Astrocyte (in vitro differentiated cells and primary cell): ENCODE measurements at regions not wholly inside any gene's neighbourhood (a gene's known extent, or its start where the extent isn't known, plus 50 kb on each side); places are given as distances from the start of the nearest gene placed in this dataset.
A peak's percentile ranks its signal among the peaks of the same experiment; 100 is the strongest.
"Not testable (repeated sequence)": the region's sequence is repeated elsewhere in the genome, so short reads cannot be mapped to it uniquely, and the experiment has no call there.

ENCODE experiments used
- DNase-seq: peaks from one replicate; pipeline ENCODE4 v3.0.0-alpha.2; 2010; ENCODE audit warnings: low read depth
- FAIRE-seq: peaks from 2 replicates; lab custom pipeline; 2011; peaks lifted over from hg19 to GRCh38; lab: Jason Lieb, UNC
- H2AFZ ChIP-seq: 2 replicates; pipeline ENCODE4 v1.6.0; 2012; ENCODE audit warnings: low read depth, low read length, inconsistent platforms
- H3K27ac ChIP-seq: 2 replicates; pipeline ENCODE4 v1.5.1; 2011; ENCODE audit warnings: low read depth, low read length, inconsistent platforms
- H3K27me3 ChIP-seq: 2 replicates; pipeline ENCODE4 v1.6.0; 2011; ENCODE audit warnings: low read length, inconsistent platforms; ENCODE audit not compliant: insufficient read depth
- H3K36me3 ChIP-seq: 2 replicates; pipeline ENCODE4 v1.5.1; 2011; ENCODE audit warnings: low read length, inconsistent platforms; ENCODE audit not compliant: insufficient read depth
- H3K4me1 ChIP-seq: 2 replicates; pipeline ENCODE4 v1.5.1; 2011; ENCODE audit warnings: low read length, inconsistent platforms; ENCODE audit not compliant: insufficient read depth
- H3K4me2 ChIP-seq: 2 replicates; pipeline ENCODE4 v1.6.0; 2012; ENCODE audit warnings: low read length, inconsistent platforms
- H3K4me3 ChIP-seq: 2 replicates; pipeline ENCODE4 v1.5.1; 2011; ENCODE audit warnings: low read depth, mild to moderate bottlenecking, low read length, inconsistent platforms; ENCODE audit not compliant: insufficient read depth
- H3K79me2 ChIP-seq: 2 replicates; pipeline ENCODE4 v1.6.0; 2012; ENCODE audit warnings: mild to moderate bottlenecking, low read length, inconsistent platforms; ENCODE audit not compliant: insufficient read depth
- H3K9ac ChIP-seq: 2 replicates; pipeline ENCODE4 v1.6.0; 2012; ENCODE audit warnings: mild to moderate bottlenecking, low read length, inconsistent platforms
- H3K9me3 ChIP-seq: 2 replicates; pipeline ENCODE4 v1.5.1; 2012; ENCODE audit warnings: low read depth, mild to moderate bottlenecking, low read length, inconsistent platforms; ENCODE audit not compliant: insufficient read depth
- H4K20me1 ChIP-seq: 2 replicates; pipeline ENCODE4 v1.6.0; 2012; ENCODE audit warnings: low read length, inconsistent platforms; ENCODE audit not compliant: insufficient read depth
- H3K27ac Mint-ChIP-seq: one replicate; pipeline ENCODE4 v1.8.0; 2021; ENCODE audit warnings: mild to moderate bottlenecking, mixed read lengths; ENCODE audit not compliant: unreplicated experiment
- H3K27me3 Mint-ChIP-seq: one replicate; pipeline ENCODE4 v1.8.0; 2021; ENCODE audit warnings: low read depth, mixed read lengths; ENCODE audit not compliant: unreplicated experiment
- H3K36me3 Mint-ChIP-seq: one replicate; pipeline ENCODE4 v1.8.0; 2021; ENCODE audit warnings: low read depth, mixed read lengths; ENCODE audit not compliant: unreplicated experiment
- H3K4me1 Mint-ChIP-seq: one replicate; pipeline ENCODE4 v1.8.0; 2021; ENCODE audit warnings: low read depth, mixed read lengths; ENCODE audit not compliant: unreplicated experiment
- H3K4me3 Mint-ChIP-seq: one replicate; pipeline ENCODE4 v1.8.0; 2021; ENCODE audit warnings: mild to moderate bottlenecking, moderate library complexity, mixed read lengths; ENCODE audit not compliant: unreplicated experiment
- H3K9me3 Mint-ChIP-seq: one replicate; pipeline ENCODE4 v1.8.0; 2021; ENCODE audit warnings: mild to moderate bottlenecking, mixed read lengths; ENCODE audit not compliant: unreplicated experiment

DNA sequence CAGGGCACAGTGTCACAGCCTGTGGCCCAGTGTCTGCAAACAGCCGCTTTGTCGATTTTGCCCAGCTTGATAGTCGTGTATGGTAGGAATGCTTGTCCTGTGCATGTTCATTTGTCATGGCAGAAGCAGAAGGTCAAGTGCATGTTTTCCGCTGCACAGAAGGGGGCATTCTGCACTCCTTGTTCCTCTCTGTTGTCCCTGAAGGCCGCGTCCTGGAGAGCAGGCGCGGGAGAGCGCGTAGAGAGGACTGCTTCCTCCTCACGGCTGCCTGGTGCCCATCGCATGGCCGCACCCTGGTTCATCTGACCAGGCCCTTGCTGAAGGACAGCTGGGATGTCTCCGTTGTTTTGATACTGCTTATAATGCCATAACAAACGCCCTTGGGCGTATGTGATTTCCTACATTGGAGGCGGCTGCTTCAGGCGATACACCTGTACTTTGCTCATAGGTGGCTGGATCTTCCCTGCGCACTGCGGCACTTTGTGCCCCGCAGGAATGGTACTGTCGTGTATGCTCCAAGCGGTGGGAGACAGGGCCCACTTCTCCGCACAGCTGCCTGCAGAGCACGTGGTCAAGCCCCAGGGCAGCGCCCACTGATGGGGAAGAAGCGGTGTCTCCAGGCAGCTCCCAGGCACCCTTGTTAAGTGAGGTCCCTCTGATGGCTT lies 63.5 kb upstream of the LRPAP1 start:
- H3K36me3 Mint-ChIP-seq, DNase-seq, FAIRE-seq, H3K4me2 ChIP-seq, H3K4me3 ChIP-seq, H3K79me2 ChIP-seq, H3K4me1 Mint-ChIP-seq, H3K9me3 ChIP-seq, H3K9me3 Mint-ChIP-seq, H4K20me1 ChIP-seq, H3K4me3 Mint-ChIP-seq, H3K27ac ChIP-seq, H3K4me1 ChIP-seq, H2AFZ ChIP-seq, H3K27me3 ChIP-seq, H3K9ac ChIP-seq, H3K27ac Mint-ChIP-seq, H3K36me3 ChIP-seq: not testable (repeated sequence)
- peaks cover 29% of the 10 kb centered on the region for H3K27me3 Mint-ChIP-seq

DNA sequence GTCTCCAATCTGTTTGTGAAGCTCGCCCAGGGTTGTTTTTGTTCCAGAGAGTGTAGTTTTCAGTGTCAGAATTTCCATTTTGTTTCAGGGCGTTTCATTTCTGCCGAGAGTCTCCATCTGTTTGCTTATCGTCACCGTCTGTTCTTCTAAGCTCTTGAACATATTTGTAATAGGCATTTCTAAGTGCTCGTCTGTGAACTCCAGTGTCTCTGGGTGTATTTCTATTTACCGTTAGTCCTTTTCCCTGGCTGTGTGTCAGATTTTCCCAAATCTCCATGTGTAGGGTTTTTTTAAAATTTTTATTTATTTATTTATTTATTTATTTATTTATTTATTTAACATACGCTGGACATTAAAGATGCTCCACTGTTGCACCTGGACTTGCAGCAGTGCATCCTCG lies 62.5 kb upstream of the LRPAP1 start:
- not testable (repeated sequence) for H3K79me2 ChIP-seq, H2AFZ ChIP-seq, H3K36me3 ChIP-seq, H3K27me3 ChIP-seq, FAIRE-seq, H3K27ac ChIP-seq, H3K4me3 ChIP-seq, H3K4me1 Mint-ChIP-seq, H3K9me3 ChIP-seq, H3K9me3 Mint-ChIP-seq, H3K36me3 Mint-ChIP-seq, DNase-seq, H3K4me2 ChIP-seq, H3K9ac ChIP-seq, H3K4me1 ChIP-seq, H3K27ac Mint-ChIP-seq, H4K20me1 ChIP-seq, H3K4me3 Mint-ChIP-seq
- peaks cover 38% of the 10 kb centered on the region for H3K27me3 Mint-ChIP-seq

DNA sequence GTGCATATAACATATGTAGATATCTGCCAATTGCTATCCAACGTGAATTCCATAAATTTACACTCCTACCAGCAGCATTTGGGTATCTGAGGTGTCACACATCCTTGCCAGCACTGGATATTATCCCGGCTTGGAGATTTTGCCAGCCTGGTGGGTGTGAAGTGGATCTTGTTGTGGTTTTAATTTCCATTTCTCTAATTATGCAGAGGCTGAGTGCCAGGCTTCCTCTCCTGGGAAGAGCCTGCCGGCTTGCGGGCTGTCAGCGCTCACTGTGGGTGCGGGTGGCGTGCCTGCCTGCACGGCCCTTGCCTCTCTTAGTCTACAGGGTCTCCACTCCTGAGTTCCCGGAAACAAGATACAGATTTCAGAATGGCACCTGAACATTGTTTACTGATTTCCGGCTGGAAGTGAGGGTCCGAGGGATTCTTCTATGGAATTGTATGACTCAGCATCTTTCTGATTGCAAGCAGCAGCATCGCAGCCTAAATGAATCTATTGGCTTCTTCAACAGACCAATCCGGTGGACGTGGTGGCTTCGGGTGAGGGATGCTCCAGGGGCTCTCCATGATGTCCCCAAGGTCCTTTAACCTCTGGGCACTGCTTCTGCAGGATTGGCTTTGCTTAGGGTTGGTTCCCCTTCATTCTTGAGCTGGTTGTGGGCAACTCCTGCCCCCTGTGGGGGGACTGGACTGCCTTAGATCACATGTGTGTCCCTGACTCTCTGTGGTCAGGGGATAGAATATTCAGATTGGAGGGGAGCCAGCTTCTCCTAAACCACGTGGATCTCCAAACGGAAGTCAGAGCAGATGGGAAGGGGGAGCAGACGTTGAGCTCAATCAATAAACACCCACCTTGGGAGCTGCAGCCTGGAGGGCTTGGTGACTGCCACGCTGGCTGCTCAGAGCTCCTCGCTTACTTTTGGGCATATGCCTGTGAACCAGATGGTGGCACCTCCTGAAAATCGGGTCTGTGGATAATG lies 58.0 kb upstream of the LRPAP1 start:
- not testable (repeated sequence) for H3K4me2 ChIP-seq, FAIRE-seq, H2AFZ ChIP-seq, H3K4me3 Mint-ChIP-seq, H3K9me3 Mint-ChIP-seq, H3K27ac ChIP-seq, DNase-seq, H3K9ac ChIP-seq, H3K4me1 ChIP-seq, H3K36me3 ChIP-seq, H3K27me3 ChIP-seq, H4K20me1 ChIP-seq, H3K79me2 ChIP-seq, H3K4me3 ChIP-seq, H3K4me1 Mint-ChIP-seq, H3K36me3 Mint-ChIP-seq, H3K9me3 ChIP-seq
- Mint-ChIP-seq H3K27me3 (peaks cover 42% of the 10 kb centered on the region), H3K27ac (peak overlapping the region; percentile 26)

DNA sequence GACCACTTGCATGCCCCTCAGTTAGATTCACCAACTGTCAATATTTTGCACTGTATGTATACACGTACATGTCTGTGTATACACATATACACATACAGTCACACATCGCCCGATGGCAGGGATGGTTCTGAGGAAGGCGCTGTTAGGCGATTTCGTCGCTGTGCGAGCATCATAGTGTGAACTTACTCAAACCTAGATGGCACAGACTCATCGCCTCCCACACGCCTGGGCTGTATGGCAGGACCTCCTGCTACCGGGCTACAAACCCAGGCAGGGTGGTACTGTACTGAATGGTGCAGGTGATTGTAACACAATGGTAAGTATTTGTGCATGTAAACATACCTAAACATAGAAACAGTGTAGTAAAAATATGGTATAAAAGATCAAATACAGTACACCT lies 57.2 kb upstream of the LRPAP1 start:
- H3K27me3 ChIP-seq, H3K27ac ChIP-seq, H3K36me3 Mint-ChIP-seq: not testable (repeated sequence)

DNA sequence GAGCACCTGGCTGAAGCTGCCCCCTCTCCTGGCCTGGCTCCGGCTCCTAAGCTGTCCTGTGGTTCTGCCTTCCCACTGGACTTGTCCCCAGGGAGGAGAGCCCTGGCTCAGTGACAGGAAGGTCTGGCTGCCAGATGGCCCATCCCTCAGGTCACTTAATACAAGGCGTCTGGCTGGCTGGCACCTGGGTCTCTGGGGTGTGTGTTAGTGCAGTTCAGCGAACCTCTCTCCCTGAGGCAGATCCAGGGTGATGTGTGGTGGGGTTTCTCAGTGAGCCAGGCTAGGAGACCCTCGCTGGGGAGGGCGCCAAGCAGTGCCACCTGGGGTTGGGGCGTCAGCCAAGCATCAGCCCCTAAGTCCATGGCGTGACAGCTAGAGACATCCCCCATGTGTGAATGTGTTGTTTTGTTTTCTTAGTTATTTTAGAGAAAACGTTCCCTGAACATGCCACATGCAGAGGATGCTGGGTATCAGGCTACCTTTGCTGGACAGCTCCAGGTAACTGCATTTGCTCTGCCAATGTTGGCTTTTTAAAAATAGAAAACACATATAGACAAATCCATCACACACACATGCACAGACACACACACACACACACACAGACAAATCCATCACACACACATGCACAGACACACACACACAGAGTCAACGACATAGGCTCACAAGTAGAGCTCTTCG lies 56.4 kb upstream of the LRPAP1 start:
- peaks cover 34% of the 10 kb centered on the region for H3K27me3 Mint-ChIP-seq
- not testable (repeated sequence) for H3K36me3 Mint-ChIP-seq, DNase-seq, H3K27ac Mint-ChIP-seq, FAIRE-seq, H4K20me1 ChIP-seq, H3K36me3 ChIP-seq, H3K4me1 ChIP-seq, H3K27ac ChIP-seq, H3K79me2 ChIP-seq, H3K4me3 ChIP-seq, H3K9me3 Mint-ChIP-seq, H2AFZ ChIP-seq, H3K4me1 Mint-ChIP-seq, H3K4me3 Mint-ChIP-seq, H3K9ac ChIP-seq, H3K27me3 ChIP-seq, H3K4me2 ChIP-seq, H3K9me3 ChIP-seq

More for the DNA sequence above, 57.2 kb upstream of the LRPAP1 start:
- FAIRE-seq, H3K27ac Mint-ChIP-seq, H3K4me3 ChIP-seq, H3K9me3 ChIP-seq, H3K9ac ChIP-seq, H3K4me1 Mint-ChIP-seq, H3K79me2 ChIP-seq, H4K20me1 ChIP-seq, H3K4me2 ChIP-seq, H3K9me3 Mint-ChIP-seq, H3K4me3 Mint-ChIP-seq, H3K4me1 ChIP-seq, H2AFZ ChIP-seq, DNase-seq, H3K36me3 ChIP-seq: not testable (repeated sequence)
- peaks cover 37% of the 10 kb centered on the region for H3K27me3 Mint-ChIP-seq
